Neural progenitor cell (in vitro differentiated cells): ENCODE measurements at regions not wholly inside any gene's neighbourhood (a gene's known extent, or its start where the extent isn't known, plus 50 kb on each side); places are given as distances from the start of the nearest gene placed in this dataset.

ENCODE experiments used
- DNase-seq: peaks from one replicate; pipeline ENCODE4 v3.0.0-alpha.2; 2016; ENCODE audit warnings: low spot score
- H2AFZ ChIP-seq: fragments of 200-600 bp; sonication (generic); replicated peaks from 2 replicates; pipeline ENCODE4 v1.6.1; 2016; ENCODE audit warnings: antibody characterized with exemption
- H3F3A ChIP-seq: fragments of 200-600 bp; sonication (generic); 2 replicates; pipeline ENCODE4 v1.6.1; 2016; ENCODE audit warnings: antibody characterized with exemption, low read depth
- H3K27ac ChIP-seq: fragments of 200-600 bp; sonication (generic); 2 replicates; pipeline ENCODE4 v1.5.1; 2016; ENCODE audit warnings: mild to moderate bottlenecking
- H3K27me3 ChIP-seq: fragments of 200-600 bp; sonication (generic); 2 replicates; pipeline ENCODE4 v1.6.1; 2016; ENCODE audit warnings: mild to moderate bottlenecking, moderate library complexity
- H3K36me3 ChIP-seq: fragments of 200-600 bp; sonication (generic); 2 replicates; pipeline ENCODE4 v1.5.1; 2016
- H3K4me1 ChIP-seq: fragments of 200-600 bp; sonication (generic); 2 replicates; pipeline ENCODE4 v1.6.1; 2016; ENCODE audit warnings: mixed run types
- H3K4me2 ChIP-seq: fragments of 200-600 bp; sonication (generic); 2 replicates; pipeline ENCODE4 v1.6.1; 2016
- H3K4me3 ChIP-seq: fragments of 200-600 bp; sonication (generic); 2 replicates; pipeline ENCODE4 v1.5.1; 2016
- H3K79me2 ChIP-seq: fragments of 200-600 bp; sonication (generic); 2 replicates; pipeline ENCODE4 v1.6.1; 2016; ENCODE audit warnings: low read depth
- H3K9ac ChIP-seq: fragments of 200-600 bp; sonication (generic); 2 replicates; pipeline ENCODE4 v1.6.1; 2016
- H3K9me3 ChIP-seq: fragments of 200-600 bp; sonication (generic); 2 replicates; pipeline ENCODE4 v1.5.1; 2016; ENCODE audit warnings: low read depth
- H4K20me1 ChIP-seq: fragments of 200-600 bp; sonication (generic); 2 replicates; pipeline ENCODE4 v1.6.1; 2016; ENCODE audit warnings: low read depth
- H3K27ac Mint-ChIP-seq: 3 replicates; pipeline ENCODE4 v1.8.0; 2021; ENCODE audit warnings: mixed read lengths
- H3K27me3 Mint-ChIP-seq: 2 replicates; pipeline ENCODE4 v1.8.0; 2022; ENCODE audit warnings: low read depth, mild to moderate bottlenecking, inconsistent platforms, moderate library complexity, mixed read lengths; ENCODE audit not compliant: insufficient read depth
- H3K36me3 Mint-ChIP-seq: 3 replicates; pipeline ENCODE4 v1.8.0; 2021; ENCODE audit warnings: mixed read lengths
- H3K4me1 Mint-ChIP-seq: 3 replicates; pipeline ENCODE4 v1.8.0; 2021; ENCODE audit warnings: mixed read lengths
- H3K4me3 Mint-ChIP-seq: 3 replicates; pipeline ENCODE4 v1.8.0; 2021; ENCODE audit warnings: mild to moderate bottlenecking, moderate library complexity, mixed read lengths
- H3K9me3 Mint-ChIP-seq: 3 replicates; pipeline ENCODE4 v1.8.0; 2020; ENCODE audit warnings: mixed read lengths
- CTCF ChIP-seq: fragments of 200-600 bp; sonication (generic); IDR thresholded peaks from 2 replicates; pipeline ENCODE4 v1.5.1; 2017; ENCODE audit warnings: antibody characterized with exemption, mild to moderate bottlenecking
- EZH2 ChIP-seq: fragments of 200-600 bp; sonication (generic); IDR thresholded peaks from 2 replicates; pipeline ENCODE4 v1.6.1; 2017; ENCODE audit warnings: antibody characterized with exemption, mild to moderate bottlenecking, moderate library complexity
- EZH2phosphoT487 ChIP-seq: fragments of 200-600 bp; sonication (generic); IDR thresholded peaks from 2 replicates; pipeline ENCODE4 v1.6.1; 2017; ENCODE audit warnings: antibody characterized with exemption

- Mint-ChIP-seq H3K27ac (no peak overlapping the region), H3K27me3 (peaks cover 2% of the 10 kb centered on the region), H3K9me3 (peaks cover 3% of the 10 kb centered on the region), H3K4me3 (no peak overlapping the region), H3K36me3 (no peaks in the 10 kb centered on the region), H3K4me1 (peaks cover 3% of the 10 kb centered on the region)
- Histone ChIP-seq H3K4me2 (no peak overlapping the region), H3K9me3 (no peaks in the 10 kb centered on the region), H3K79me2 (no peaks in the 10 kb centered on the region), H3K4me3 (no peak overlapping the region), H3K27ac (no peak overlapping the region), H4K20me1 (no peaks in the 10 kb centered on the region), H3F3A (no peaks in the 10 kb centered on the region), H2AFZ (no peak overlapping the region), H3K27me3 (no peaks in the 10 kb centered on the region), H3K36me3 (no peaks in the 10 kb centered on the region), H3K4me1 (no peaks in the 10 kb centered on the region), H3K9ac (no peak overlapping the region)
- no peak for DNase-seq
- TF ChIP-seq EZH2 (no peak), CTCF (no peak), EZH2phosphoT487 (no peak)
These were observed 60.8 kb upstream of the GLS start for GRCh38 chr2:190819840-190820301.

- Mint-ChIP-seq H3K4me1 (peaks cover 3% of the 10 kb centered on the region), H3K36me3 (no peaks in the 10 kb centered on the region), H3K9me3 (peaks cover 3% of the 10 kb centered on the region), H3K4me3 (no peak overlapping the region), H3K27ac (no peak overlapping the region), H3K27me3 (peaks cover 2% of the 10 kb centered on the region)
- Histone ChIP-seq H3K9me3 (no peaks in the 10 kb centered on the region), H4K20me1 (no peaks in the 10 kb centered on the region), H3K36me3 (no peaks in the 10 kb centered on the region), H3K4me3 (no peak overlapping the region), H3K79me2 (no peaks in the 10 kb centered on the region), H3F3A (no peaks in the 10 kb centered on the region), H3K27ac (no peak overlapping the region), H3K4me1 (no peaks in the 10 kb centered on the region), H3K27me3 (no peaks in the 10 kb centered on the region), H3K4me2 (no peak overlapping the region), H2AFZ (no peak overlapping the region), H3K9ac (no peak overlapping the region)
- no peak for DNase-seq
- no peak for TF ChIP-seq EZH2phosphoT487
- no peak for TF ChIP-seq EZH2
- TF ChIP-seq CTCF: no peak
These were observed 60.2 kb upstream of the GLS start for GRCh38 chr2:190820416-190820815.

GRCh38 chr2:190822043-190822442, 58.6 kb upstream of the GLS start:
- no peak for DNase-seq
- Mint-ChIP-seq H3K4me3 (no peak overlapping the region), H3K27me3 (peaks cover 5% of the 10 kb centered on the region), H3K9me3 (peaks cover 3% of the 10 kb centered on the region), H3K4me1 (peaks cover 3% of the 10 kb centered on the region), H3K36me3 (no peaks in the 10 kb centered on the region), H3K27ac (no peak overlapping the region)
- no peak overlapping the region for H3K27ac ChIP-seq
- H3K9me3 ChIP-seq: no peaks in the 10 kb centered on the region
- H3F3A ChIP-seq: no peaks in the 10 kb centered on the region
- H2AFZ ChIP-seq: peak overlapping the region; percentile 19
- H3K4me2 ChIP-seq: no peak overlapping the region
- no peaks in the 10 kb centered on the region for H3K27me3 ChIP-seq
- TF ChIP-seq EZH2phosphoT487 (no peak), EZH2 (no peak), CTCF (no peak)
- no peaks in the 10 kb centered on the region for H3K79me2 ChIP-seq
- H3K4me1 ChIP-seq: no peaks in the 10 kb centered on the region
- H4K20me1 ChIP-seq: no peaks in the 10 kb centered on the region
- H3K36me3 ChIP-seq: no peaks in the 10 kb centered on the region
- no peak overlapping the region for H3K4me3 ChIP-seq
- no peak overlapping the region for H3K9ac ChIP-seq
